Kidney (tissue), 13 donors: ENCODE measurements at regions not wholly inside any gene's neighbourhood (a gene's known extent, or its start where the extent isn't known, plus 50 kb on each side); places are given as distances from the start of the nearest gene placed in this dataset.

ENCODE experiments used
- DNase-seq, 5 donors: peaks; one replicate each; pipeline ENCODE4 v3.0.0-alpha.2; 2013 to 2020
- FAIRE-seq: peaks from 2 replicates; lab custom pipeline; 2012; peaks lifted over from hg19 to GRCh38; lab: Jason Lieb, UNC
- H3K27ac ChIP-seq, 2 donors: one replicate each; pipeline ENCODE4 v1.7.0; 2013; ENCODE audit warnings: low read depth in 2 of 2, low read length in 2 of 2, inconsistent platforms in 1 of 2
- H3K27me3 ChIP-seq: one replicate; pipeline ENCODE4 v1.7.1; 2013; ENCODE audit warnings: low read length, inconsistent platforms; ENCODE audit not compliant: control insufficient read depth, insufficient read depth
- H3K36me3 ChIP-seq, 3 donors: one replicate each; pipeline versions ENCODE4 v1.7.0 to v1.7.1; 2013; ENCODE audit warnings: low read length in 3 of 3, control low read depth in 1 of 3, inconsistent platforms in 1 of 3; ENCODE audit not compliant: insufficient read depth in 3 of 3, control insufficient read depth in 2 of 3
- H3K4me1 ChIP-seq, 3 donors: one replicate each; pipeline versions ENCODE4 v1.7.0 to v1.7.1; 2013; ENCODE audit warnings: low read length in 3 of 3, inconsistent platforms in 1 of 3, low read depth in 1 of 3; ENCODE audit not compliant: control insufficient read depth in 2 of 3, insufficient read depth in 2 of 3
- H3K4me3 ChIP-seq, 3 donors: one replicate each; pipeline versions ENCODE4 v1.7.0 to v1.8.1; 2013; ENCODE audit warnings: low read length in 3 of 3, control low read depth in 1 of 3, inconsistent platforms in 1 of 3
- H3K9ac ChIP-seq, 3 donors: one replicate each; pipeline versions ENCODE4 v1.7.0 to v1.7.1; 2013; ENCODE audit warnings: low read length in 3 of 3, control low read depth in 1 of 3, inconsistent platforms in 1 of 3
- H3K9me3 ChIP-seq, 3 donors: one replicate each; pipeline versions ENCODE4 v1.7.0 to v1.7.1; 2013; ENCODE audit warnings: low read length in 3 of 3, control low read depth in 1 of 3, inconsistent platforms in 1 of 3; ENCODE audit not compliant: control insufficient read depth in 2 of 3, insufficient read depth in 1 of 3
- CTCF ChIP-seq: IDR thresholded peaks from 3 replicates; pipeline ENCODE4 v1.5.1; 2012; ENCODE audit warnings: mild to moderate bottlenecking, moderate library complexity, borderline replicate concordance; ENCODE audit not compliant: insufficient read depth; ENCODE audit errors: extremely low read depth
- intact Hi-C: fragments of 100-400 bp; cut with DNase I; formaldehyde crosslinking; loops from one replicate; pipeline ENCODE4 v1.11.1; 2022
- donor health status: control.
- donor health status: control.
- donor health status: control.
- donor health status: control.
- donor health status: control.
- donor health status: DM: yes; HTN: yes; CAD: no.
- donor health status: Normal renal cell carcinoma (clear cell type).

- no peak for FAIRE-seq
Measured at GRCh38 chr12:4161718-4162117, 111.8 kb upstream of the CCND2 start.

GRCh38 chr12:4160314-4161040 is 113.1 kb upstream of the CCND2 start:
- Histone ChIP-seq H3K36me3 (no peaks in the 10 kb centered on the region), H3K4me1 (no peaks in the 10 kb centered on the region), H3K27ac (no peak overlapping the region), H3K9me3 (no peaks in the 10 kb centered on the region), H3K9ac (no peak overlapping the region), H3K27me3 (no peaks in the 10 kb centered on the region), H3K4me3 (no peak overlapping the region)
- TF ChIP-seq CTCF: no peak
- FAIRE-seq (no peak), DNase-seq (no peak)
- intact Hi-C loops: no loop called here

More at GRCh38 chr12:4161718-4162117, 111.8 kb upstream of the CCND2 start:
- intact Hi-C loops: no loop called here
- Histone ChIP-seq H3K27me3 (no peaks in the 10 kb centered on the region), H3K27ac (no peak overlapping the region), H3K4me1 (no peaks in the 10 kb centered on the region), H3K4me3 (no peak overlapping the region), H3K36me3 (no peaks in the 10 kb centered on the region), H3K9me3 (no peaks in the 10 kb centered on the region), H3K9ac (no peak overlapping the region)
- DNase-seq: no peak
- no peak for TF ChIP-seq CTCF

- FAIRE-seq (no peak), DNase-seq (no peak)
- Histone ChIP-seq H3K4me1 (no peaks in the 10 kb centered on the region), H3K4me3 (no peak overlapping the region), H3K9me3 (no peaks in the 10 kb centered on the region), H3K27me3 (no peaks in the 10 kb centered on the region), H3K9ac (no peak overlapping the region), H3K36me3 (no peaks in the 10 kb centered on the region), H3K27ac (no peak overlapping the region)
- intact Hi-C loops: no loop called here
- no peak for TF ChIP-seq CTCF
Measured at GRCh38 chr12:4159851-4160250, 113.7 kb upstream of the CCND2 start.
